Middle frontal gyrus (tissue), 1 donor: ENCODE measurements at regions not wholly inside any gene's neighbourhood (a gene's known extent, or its start where the extent isn't known, plus 50 kb on each side); places are given as distances from the start of the nearest gene placed in this dataset.
A peak's percentile ranks its signal among the peaks of the same experiment; 100 is the strongest.
"Not testable (repeated sequence)": the region's sequence is repeated elsewhere in the genome, so short reads cannot be mapped to it uniquely, and the experiment has no call there.

Source experiments
- DNase-seq: peaks from one replicate; pipeline ENCODE4 v3.0.0-alpha.2; 2015; ENCODE audit warnings: low spot score; ENCODE audit errors: extremely low spot score

GRCh38 chr11:100409267-100409666 lies 277.8 kb upstream of the ARHGAP42 start:
- not testable (repeated sequence) for DNase-seq

GRCh38 chr11:100419518-100419917 lies 267.6 kb upstream of the ARHGAP42 start:
- DNase-seq = no peak

GRCh38 chr11:100434821-100435641 lies 252.1 kb upstream of the ARHGAP42 start:
- no peak for DNase-seq

- no peak for DNase-seq
Observed at GRCh38 chr11:100438376-100438775, 248.7 kb upstream of the ARHGAP42 start.

GRCh38 chr11:100441086-100441485 lies 246.0 kb upstream of the ARHGAP42 start:
- DNase-seq = no peak

- DNase-seq = no peak
Observed at GRCh38 chr11:100442017-100442416, 245.1 kb upstream of the ARHGAP42 start.

GRCh38 chr11:100445231-100445735 lies 241.8 kb upstream of the ARHGAP42 start:
- peak; percentile 62 for DNase-seq

GRCh38 chr11:100451801-100452460 lies 235.2 kb upstream of the ARHGAP42 start:
- not testable (repeated sequence) for DNase-seq

GRCh38 chr11:100459811-100460210 lies 227.3 kb upstream of the ARHGAP42 start:
- no peak for DNase-seq

- no peak for DNase-seq
Observed at GRCh38 chr11:100460426-100460825, 226.7 kb upstream of the ARHGAP42 start.

GRCh38 chr11:100467821-100468508 lies 219.1 kb upstream of the ARHGAP42 start:
- no peak for DNase-seq

- DNase-seq = no peak
Observed at GRCh38 chr11:100469835-100470234, 217.3 kb upstream of the ARHGAP42 start.

GRCh38 chr11:100472727-100473389 lies 214.2 kb upstream of the ARHGAP42 start:
- no peak for DNase-seq

GRCh38 chr11:100473390-100473740 lies 213.7 kb upstream of the ARHGAP42 start:
- no peak for DNase-seq

GRCh38 chr11:100484948-100485347 lies 202.1 kb upstream of the ARHGAP42 start:
- DNase-seq = no peak

- DNase-seq = no peak
Observed at GRCh38 chr11:100498780-100499179, 188.3 kb upstream of the ARHGAP42 start.

- no peak for DNase-seq
Observed at GRCh38 chr11:100501450-100501849, 185.6 kb upstream of the ARHGAP42 start.

- DNase-seq = no peak
Observed at GRCh38 chr11:100512475-100512874, 174.6 kb upstream of the ARHGAP42 start.

- no peak for DNase-seq
Observed at GRCh38 chr11:100515087-100515486, 172.0 kb upstream of the ARHGAP42 start.

- DNase-seq = no peak
Observed at GRCh38 chr11:100525197-100525596, 161.9 kb upstream of the ARHGAP42 start.

- no peak for DNase-seq
Observed at GRCh38 chr11:100525635-100526034, 161.5 kb upstream of the ARHGAP42 start.
